ENCODE measurements at regions not wholly inside any gene's neighbourhood (a gene's known extent, or its start where the extent isn't known, plus 50 kb on each side); places are given as distances from the start of the nearest gene placed in this dataset.

DNA sequence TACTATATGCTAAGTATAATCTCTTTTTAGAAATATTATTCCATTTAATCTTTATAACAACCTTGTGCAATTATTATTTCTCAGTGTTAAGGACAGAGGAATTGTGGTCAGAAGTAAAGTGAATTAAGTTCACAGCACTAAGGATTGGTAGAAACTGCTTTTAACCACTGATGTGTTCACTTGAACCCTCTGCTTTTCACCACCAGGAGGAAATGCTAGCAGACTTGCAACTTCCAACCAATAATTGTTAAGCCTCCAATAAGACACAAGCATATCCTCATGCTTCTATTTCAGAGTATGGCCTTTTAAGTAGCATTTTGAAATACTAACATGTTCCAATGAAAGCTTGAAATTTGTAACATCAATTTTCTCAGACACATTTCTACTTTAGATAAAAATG is 527.4 kb downstream of the SI start:
- no peak for DNase-seq

DNA sequence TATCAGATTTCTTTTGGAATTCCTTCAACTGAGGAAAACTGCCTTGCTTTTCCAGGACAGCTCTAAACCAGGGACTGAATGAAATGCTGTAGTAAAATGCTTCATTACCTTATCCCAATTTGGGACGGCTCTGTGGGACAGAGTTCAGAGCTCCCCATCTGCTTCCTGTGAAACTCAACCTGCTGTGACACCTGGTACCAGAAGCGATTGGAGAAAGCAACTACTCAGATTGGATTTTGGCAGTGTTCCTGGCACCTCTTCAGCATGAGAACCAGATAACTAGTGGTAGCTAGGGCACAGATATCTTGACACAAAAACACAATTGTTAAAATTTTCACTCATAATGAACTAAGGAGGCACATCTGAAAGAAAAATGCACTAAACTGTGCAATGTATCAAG is 539.1 kb downstream of the SI start:
- DNase-seq, result no peak

DNA sequence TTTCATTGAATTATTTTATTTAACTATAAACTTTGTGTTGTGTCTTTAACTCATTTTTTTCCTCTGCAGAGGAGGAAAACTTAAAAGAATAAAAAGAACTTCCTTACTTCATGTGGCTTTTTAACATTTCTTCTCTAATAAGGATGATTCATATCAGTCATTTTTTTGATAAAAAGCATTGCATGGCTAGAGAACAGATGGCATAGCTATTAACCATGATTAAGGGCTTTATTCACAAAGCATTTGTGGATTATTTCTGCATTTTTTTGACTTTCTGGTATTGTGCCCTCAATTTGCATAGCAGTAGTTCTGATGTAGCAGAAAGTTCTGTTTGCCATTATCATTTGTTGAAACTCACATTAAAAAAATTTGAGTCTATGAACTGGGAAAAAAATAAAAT is 540.8 kb downstream of the SI start:
- DNase-seq, result no peak

DNA sequence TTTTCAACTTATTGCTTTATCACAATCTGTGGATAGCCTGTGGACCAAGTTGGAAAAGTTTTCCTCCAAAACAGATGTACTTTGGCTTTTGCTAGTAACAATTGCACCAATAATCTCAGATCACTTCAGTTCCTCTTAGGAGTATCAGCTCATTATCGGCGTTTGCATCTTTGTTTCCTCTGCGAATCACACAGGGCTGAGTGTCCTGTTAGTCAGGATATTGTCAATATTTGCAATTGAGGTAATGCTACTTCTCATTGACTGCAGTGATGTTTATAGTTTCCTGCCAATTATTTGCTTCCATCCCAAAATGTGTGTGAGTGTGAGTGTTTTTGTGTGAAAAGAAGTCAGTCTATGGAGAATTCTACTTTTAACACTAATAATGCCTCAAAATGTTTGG is 545.0 kb downstream of the SI start:
- DNase-seq, result no peak

DNA sequence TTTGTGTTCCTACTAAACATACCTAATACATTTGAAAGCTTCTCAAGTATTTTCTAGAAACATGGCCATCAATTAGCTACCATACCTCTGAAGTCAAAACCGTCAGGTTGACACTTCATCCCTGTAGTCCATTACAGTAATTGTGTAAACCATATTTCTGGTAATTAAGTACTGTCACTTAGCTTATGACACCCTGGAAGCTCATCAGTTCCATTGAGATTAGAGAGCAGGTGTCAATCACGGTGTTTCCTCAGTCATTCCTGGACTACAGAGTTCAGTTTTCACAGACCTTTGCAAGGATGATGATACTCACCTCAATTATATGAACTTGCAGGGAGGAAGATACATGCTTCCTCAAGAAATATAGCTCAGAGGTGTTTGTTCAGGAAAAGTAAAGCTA is 552.0 kb downstream of the SI start:
- DNase-seq, result no peak

DNA sequence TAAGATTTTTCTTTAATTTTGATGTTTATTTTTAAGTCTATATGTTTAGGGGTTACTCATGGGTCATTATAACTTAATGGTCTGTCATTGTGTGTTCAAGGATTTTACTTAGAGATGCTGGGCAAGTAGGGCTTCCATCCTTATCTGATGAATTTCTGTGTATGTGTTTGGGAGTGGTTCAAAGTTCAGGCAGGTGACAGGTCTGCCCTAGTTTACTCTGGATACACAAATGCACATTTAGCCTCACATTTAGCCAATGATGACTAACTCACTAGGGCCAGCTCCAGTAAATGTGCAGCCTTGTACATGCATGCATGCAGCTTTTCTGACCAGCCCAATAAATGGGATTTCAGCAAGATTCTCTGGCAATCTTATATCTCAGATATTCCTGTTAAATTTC is 554.1 kb downstream of the SI start:
- DNase-seq, result no peak

DNA sequence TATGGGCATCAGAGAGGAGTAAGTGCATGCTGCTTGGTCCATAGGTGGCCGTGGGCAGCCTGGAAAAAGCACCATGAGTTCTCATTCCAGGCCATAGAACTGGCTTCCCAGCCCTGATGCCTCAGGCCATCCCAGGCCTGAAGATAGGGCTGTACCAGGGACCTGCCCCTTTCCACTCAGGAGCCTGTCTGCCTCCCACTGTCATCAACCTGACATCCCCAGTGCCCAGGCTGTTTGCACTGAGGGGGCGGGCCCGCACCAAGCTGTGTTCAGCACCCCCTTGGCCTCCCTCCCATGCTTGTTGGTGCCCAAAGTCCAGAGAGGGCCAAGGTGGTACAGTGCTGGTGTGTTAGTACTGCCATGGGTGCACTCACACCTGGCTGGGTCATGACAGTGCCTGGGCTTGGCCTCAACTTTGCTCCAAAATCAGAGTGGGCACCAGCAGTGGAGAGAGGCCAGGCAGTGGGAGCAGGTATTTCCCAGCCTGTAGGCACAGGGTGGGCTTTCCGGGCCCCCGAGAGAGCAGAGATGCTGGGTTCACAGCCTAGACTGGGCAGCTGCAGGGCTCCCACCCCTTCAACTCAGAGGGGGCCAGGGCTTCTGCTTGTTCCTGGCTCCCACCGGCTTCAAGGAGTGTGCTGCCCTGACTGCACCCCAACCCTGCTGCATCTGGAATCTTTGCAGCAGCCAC is 556.1 kb downstream of the SI start:
- DNase-seq, result no peak

DNA sequence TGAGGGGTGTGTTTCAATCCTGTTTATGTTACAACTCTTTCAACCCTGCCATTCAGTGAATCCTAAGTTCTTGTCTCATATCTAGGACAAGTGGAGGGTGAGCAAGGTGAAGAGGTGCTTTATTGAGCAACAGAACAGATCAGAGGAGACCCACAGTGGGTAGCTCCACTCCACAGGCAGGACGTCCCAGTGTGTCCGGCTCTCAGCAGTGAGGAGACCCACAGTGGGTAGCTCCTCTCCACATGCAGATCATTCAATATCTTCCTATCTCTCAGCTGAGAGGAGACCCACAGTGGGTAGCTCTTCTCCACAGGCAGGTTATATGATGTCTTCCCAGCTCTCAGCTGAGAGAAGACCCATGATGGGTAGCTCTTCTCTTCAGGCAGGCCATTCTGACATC is 556.7 kb downstream of the SI start:
- DNase-seq, result no peak

DNA sequence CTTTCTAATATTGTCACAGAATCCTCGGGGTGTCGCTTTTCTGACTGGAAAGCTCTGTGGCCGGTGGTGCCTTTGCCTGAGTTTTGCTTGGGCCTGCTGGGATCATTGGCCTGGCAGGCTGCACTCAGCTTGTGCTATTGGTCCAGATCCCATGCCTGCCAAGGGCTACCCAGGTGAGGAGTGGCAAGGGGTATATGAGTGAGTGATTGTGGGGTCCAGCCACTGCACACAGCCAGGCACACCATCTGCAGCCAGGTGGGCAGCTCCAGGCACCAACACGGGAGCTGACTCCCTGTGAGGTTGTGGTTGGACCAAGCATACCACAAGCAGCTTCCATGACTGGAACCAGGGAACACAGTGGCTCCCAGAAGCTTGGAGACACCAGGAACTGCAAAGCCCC is 557.2 kb downstream of the SI start:
- DNase-seq, result no peak

DNA sequence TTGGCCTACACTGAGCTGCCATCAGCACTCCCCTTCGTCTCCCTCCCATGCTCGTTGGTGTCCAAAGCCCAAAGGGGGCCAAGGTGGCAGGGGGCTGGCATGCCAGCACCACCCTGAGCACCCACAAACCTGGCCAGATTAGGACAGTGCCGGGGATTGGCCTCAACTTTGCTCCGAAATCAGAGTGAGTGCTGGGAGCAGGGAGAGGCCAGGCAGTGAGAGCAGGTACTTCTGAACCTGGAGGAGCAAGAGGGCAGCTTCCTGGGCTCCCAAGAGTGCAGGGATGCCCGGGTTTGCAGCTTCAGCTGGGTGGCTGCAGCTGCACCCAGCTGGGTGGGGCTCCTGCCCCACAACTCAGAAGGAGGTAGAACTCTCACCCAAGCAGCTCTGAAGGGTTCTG is 563.0 kb downstream of the SI start:
- DNase-seq, result no peak

DNA sequence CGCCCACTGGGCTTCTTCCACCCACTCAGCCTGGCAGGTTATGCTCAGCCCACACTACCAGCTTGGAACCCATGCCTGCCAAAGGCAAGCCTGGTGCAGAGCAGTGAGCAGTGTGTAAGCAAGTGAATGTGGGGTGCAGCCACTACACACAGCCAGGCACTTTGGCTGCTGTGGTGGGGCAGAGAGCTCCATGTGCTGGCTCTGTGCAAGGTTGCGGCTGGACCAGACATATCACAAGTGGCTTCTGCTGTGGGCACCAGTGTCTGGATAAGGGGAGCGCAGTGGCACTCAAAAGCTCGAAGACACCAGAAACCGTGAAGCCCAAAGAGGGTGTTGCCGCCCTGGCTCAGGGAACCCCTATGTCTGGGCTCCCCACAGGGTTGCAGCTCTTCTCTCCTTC is 563.7 kb downstream of the SI start:
- no peak for DNase-seq

DNA sequence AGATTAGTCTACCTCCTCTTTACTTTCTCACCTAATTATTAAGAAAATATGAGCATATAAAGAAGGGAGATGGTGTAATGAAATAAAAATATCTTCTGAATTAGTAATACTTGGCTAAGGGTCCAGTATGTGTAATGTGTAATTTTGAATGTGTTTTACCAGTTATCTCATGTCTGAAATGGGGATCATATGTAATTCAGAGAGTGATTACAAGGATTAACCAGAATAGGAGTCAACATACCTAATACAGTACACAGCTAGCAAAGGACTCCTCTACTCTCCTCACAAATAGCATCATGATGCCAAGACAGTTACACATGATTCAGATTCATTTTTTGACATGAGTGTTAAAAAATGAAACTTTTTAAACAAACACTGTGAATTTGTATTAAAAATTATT is 570.4 kb downstream of the SI start:
- no peak for DNase-seq

DNA sequence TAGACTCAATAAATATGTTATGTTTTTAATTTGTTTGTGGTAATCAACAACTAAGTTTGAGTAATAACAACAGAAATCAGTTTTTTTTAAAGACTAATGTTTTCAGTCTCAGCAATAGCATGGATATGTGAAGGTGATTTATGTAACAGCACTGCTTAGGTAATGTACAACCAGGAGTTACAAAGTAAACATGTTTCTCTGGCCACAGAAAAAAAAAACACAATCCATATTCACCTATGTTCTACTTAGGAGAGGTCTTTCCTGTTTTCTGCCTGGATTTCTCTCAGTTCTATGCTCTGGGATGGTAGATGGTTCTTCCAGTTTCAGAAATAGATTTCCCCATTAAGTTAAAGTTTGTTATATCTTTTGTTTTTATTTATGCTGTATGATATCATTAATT is 579.4 kb downstream of the SI start:
- DNase-seq, result no peak

DNA sequence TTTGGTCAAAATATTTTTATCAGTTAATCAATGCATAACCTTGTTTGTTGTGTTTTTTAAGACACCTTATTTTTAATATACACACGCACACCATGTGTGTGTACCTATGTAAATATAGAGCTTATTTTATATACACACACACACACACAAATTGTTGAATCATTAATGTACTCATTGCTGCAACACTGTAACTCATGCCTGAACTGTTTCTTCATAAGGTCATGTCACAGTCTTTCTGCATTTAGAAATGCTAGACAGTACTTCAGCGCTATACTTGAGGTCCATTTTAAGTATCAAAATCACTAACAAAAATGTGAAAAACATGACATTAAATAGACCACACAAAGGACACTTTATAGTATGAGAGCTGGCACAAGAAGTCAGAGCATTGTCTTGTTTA is 589.4 kb downstream of the SI start:
- no peak for DNase-seq

DNA sequence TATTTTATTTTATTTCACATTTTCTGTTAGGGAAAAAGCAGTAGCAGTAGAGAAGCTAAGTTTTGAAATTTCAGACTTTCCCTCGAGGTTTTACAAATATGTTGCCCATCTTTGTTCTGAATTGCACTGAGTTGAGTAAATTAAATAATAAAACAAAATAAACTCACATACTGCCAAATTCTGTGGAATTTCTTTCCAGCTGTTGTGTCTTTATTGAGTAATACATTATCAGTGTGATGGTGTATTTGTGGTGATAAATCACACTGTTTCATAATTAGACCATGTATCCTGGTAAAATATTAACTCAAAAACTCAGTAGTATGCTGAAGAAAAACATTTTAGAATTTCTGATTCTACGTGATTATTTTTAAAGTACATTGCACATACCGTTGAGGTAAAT is 592.1 kb downstream of the SI start:
- DNase-seq, result peak; percentile 37

DNA sequence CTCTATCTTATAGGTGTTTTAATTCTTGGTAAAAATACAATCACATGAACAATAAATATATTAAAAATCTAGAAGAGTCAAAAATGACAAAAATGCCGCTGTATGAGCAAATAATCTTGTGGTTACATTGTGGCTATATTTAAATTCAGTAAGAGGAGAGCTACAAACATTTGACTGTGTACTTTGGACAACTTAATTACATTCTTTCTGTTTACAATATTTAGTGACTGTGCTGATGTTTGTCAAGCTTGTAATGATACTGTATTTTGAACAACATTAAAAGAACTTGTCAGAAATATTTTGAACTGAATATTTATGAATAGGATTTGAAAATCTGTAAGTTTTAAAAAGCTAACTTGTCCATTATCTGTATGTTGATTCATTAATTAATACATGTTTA is 598.3 kb downstream of the SI start:
- no peak for DNase-seq

DNA sequence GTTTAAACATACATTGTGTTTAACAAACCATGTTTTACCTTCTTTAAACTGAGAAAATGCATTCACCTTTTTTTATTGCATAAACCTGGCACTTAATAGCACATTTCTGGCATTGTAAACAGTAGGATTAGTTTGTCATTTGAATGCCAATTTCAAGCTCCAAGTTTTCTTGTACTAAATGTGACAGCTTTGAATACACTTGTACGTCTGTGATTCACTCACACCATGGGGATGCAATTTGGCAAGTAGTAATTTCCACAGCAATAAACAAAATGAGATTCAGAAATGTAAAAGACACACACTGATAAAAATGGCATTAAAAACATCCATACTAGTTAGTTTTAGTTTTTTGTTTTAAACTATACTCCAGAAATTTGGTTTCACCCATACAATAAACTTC is 598.9 kb downstream of the SI start:
- no peak for DNase-seq

DNA sequence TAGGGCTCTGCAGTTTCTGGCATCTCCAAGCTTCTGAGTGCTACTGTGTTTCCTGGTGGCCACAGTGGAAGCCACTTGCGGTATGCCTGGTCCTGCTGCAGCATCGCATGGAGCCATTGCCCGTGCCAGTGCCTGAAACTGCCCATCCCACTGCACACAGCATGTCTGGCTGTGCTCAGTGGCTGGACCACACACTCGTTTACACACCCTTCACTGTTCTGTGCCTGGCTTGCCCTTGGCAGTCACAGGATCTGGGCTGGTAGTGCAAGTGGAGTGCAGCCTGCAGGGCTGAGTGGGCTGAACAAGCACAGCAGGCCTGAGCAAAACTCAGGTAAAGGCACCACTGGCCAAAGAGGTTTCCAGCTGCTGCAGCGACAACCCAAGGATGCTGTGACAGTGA is 600.0 kb downstream of the SI start:
- DNase-seq, result no peak

DNA sequence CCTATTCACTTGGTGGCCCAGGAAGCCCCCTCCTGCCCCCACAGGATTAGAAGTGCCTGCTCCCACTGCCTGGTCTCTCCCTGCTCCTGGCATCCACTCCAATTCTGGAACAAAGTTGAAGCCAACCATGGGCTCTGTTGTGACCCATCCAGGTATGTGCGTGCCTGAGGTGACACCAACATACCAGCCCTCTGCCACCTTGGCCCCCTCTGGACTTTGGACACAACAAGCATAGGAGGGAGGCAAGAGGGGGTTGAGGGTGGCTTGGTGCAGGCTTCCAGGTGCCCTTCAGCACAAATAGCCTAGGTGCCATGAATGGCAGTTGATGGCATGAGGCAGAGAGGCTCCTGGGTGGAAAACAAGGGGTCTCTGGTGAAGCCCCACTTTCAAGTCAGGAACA is 600.9 kb downstream of the SI start:
- no peak for DNase-seq

DNA sequence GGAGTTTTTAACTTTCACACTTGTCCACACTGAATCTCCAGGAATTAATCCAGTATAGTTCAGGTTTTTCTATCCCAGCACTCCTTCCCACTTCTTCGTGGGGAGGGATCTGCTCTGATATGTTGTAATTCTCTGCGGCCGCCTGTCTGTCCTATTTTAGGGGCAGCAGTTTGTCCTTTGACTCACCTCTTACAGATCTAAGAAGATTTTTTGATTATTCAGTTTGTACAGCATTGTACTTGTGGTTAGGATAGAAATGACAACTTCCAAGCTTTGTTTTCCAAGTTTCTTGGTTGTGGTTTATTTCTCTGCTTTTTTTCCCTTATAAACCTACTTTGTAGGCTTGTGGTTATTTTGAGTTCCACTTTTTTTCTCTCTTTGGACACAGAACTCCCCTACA is 601.7 kb downstream of the SI start:
- DNase-seq, result no peak

DNA sequence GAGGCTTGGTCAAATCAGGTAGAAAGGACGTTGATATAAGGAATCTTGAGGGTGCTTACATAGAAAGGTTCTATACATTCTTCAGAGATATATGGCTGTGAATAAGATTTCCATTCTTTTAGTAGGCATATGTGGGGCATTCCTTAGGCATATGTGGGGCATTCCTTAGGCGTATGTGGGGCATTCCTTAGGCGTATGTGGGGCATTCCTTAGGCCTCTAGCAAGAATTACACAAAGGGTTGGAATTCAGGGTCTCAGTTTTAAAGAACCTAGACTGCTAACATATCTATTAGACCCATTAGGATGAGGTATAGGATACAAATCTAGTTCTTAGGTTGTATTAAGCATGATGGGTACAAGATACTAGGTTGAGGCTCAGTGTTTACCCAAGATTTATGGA is 607.8 kb downstream of the SI start:
- DNase-seq, result peak; percentile 73

DNA sequence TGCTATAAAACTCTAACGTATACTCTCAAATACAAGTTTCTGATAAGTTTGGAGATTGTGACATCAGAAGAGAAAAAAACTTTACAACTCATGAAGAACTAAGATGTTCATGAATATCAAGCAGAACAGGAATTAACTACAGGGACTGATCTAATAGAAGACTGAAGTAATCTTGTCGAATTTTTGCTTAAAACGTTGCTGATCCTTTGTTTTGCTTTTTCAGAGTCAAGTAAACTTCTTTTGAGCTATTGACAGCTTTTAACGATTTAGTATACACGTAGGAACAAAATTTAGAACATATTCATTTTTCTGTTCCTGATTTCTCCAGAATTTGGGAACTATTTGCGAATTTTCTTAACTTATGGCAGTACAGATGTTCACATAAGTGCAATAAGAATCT is 610.2 kb downstream of the SI start:
- no peak for DNase-seq

DNA sequence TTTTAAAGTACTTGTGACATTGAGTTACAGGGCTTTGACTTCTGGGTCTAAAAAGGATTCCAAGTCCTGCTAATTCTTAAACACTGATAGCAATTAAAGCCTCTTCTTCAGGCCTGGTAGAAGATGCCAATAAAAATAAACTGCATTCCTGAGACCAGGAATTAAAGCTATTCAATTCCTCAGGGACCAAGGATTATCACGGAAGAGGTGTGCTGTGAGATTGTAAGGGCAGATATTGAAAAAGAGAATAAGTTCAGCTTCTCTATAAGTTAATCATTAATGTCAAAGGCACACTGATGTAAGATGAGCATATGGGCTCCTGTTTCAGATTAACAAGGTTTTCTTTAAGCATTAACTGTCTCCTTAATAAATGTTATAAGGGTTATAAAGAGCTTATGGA is 611.3 kb downstream of the SI start:
- peak; percentile 47 for DNase-seq

DNA sequence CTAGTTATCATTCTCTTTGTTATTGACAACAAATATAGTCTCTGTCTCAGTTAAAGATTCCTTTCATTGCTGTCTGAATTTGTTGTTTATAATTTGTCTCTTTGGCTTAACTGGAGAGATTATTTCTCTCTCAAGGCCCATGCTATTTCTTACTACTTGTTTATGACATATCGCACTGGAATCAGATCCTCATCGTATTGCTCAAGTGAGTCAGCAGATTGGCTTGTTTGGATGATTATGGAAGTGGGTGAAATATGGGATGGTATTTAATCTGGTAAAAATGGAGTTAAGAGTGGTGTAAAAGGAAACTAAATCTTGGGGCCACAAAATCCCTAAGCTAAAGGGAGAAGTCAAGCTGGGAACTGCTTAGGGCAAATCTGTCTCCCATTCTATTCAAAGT is 613.1 kb downstream of the SI start:
- DNase-seq, result peak; percentile 83

DNA sequence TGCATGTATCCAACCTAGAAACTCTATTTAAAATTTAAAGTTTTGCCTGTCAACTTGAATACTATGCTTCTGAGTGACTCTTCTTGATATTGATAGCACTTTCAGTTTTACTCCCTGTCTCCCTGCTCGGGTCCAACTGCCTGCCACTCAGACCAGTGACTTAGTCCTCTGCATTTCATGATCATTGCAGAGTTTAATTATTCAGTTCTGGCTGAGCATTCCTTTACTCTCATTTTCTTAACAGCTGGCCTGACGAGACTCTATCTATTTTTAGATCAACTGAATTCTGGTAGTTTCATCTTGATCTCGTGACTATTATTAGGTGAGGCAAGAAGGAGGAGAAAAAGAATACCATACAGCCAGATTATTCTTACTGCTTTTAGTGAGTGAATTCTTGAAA is 617.4 kb downstream of the SI start:
- no peak for DNase-seq
